Astrocyte of the spinal cord (primary cell): ENCODE measurements at regions not wholly inside any gene's neighbourhood (a gene's known extent, or its start where the extent isn't known, plus 50 kb on each side); places are given as distances from the start of the nearest gene placed in this dataset.

Source experiments
- DNase-seq: peaks from one replicate; pipeline ENCODE4 v3.0.0; 2011; ENCODE audit warnings: low read depth, low spot score
- H3K4me3 ChIP-seq: 2 replicates; pipeline ENCODE4 v1.5.1; 2011; ENCODE audit warnings: low read depth, mild to moderate bottlenecking, low read length, moderate library complexity
- in situ Hi-C: cut with HindIII; loops from 2 replicates; pipeline ENCODE4 v1.10.0; 2017; ENCODE audit warnings: low sequenced_read_pairs
- TF ChIP-seq, protein P1 (sequence below): IDR thresholded peaks from 2 replicates; pipeline ENCODE4 v1.5.1; 2012; ENCODE audit warnings: low read depth, mild to moderate bottlenecking, low read length, inconsistent platforms

DNA sequence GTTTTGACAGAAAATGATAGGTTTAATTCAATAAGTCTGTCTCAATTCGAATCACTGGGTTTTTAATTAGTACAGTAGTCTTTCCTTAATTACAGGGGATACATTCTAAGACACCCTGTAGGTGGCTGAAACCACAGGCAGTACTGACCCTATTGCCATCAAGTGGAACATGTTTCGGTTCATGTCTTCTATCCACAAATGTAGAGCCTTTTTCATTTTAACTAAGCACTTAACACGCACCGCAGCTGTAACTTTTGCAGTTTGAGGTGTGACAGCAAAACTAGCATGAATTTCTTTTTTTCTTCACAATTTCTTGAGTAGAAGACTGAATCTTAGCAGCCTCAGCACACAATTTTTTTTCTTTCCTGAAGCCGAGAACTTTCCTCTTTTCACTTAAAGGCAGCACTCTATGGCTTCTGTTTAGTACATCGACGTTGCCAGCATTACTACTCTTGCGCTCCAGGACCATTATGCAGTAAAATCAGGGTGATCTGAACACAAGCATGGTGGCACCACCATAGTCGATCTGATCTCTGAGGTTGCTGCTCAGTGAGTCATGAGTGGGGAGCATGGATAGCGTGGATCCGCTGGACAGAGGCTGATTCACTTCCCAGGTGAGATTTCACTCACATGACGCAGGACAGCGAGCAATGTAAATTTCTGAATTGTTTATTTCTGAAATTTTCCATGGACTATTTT is 805.1 kb downstream of the RNF144A start:
- in situ Hi-C loops = no loop called here
- no peak overlapping the region for H3K4me3 ChIP-seq
- TF ChIP-seq, protein P1, sequence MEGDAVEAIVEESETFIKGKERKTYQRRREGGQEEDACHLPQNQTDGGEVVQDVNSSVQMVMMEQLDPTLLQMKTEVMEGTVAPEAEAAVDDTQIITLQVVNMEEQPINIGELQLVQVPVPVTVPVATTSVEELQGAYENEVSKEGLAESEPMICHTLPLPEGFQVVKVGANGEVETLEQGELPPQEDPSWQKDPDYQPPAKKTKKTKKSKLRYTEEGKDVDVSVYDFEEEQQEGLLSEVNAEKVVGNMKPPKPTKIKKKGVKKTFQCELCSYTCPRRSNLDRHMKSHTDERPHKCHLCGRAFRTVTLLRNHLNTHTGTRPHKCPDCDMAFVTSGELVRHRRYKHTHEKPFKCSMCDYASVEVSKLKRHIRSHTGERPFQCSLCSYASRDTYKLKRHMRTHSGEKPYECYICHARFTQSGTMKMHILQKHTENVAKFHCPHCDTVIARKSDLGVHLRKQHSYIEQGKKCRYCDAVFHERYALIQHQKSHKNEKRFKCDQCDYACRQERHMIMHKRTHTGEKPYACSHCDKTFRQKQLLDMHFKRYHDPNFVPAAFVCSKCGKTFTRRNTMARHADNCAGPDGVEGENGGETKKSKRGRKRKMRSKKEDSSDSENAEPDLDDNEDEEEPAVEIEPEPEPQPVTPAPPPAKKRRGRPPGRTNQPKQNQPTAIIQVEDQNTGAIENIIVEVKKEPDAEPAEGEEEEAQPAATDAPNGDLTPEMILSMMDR = no peak
- DNase-seq = no peak

DNA sequence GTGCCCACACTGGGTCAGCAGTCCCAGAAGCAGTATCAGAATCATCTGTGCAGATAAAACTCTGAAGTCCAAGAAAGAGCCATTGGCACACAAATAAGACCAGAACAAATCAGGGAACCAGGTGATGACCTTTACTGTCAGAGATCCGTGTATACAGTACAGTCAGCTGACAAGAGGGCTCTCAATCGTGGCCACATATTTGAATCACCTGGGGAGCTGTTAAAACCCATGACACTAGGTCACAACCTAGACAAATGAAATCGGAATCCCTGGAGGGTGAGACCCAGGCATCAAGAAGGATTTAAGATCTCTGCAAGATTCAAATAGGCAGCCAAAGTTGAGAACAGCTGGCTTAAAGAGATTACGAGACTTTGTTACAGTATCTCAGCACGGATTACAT is 807.1 kb downstream of the RNF144A start:
- TF ChIP-seq, protein P1 = no peak
- H3K4me3 ChIP-seq = no peak overlapping the region
- DNase-seq = no peak
- in situ Hi-C loops = no loop called here

DNA sequence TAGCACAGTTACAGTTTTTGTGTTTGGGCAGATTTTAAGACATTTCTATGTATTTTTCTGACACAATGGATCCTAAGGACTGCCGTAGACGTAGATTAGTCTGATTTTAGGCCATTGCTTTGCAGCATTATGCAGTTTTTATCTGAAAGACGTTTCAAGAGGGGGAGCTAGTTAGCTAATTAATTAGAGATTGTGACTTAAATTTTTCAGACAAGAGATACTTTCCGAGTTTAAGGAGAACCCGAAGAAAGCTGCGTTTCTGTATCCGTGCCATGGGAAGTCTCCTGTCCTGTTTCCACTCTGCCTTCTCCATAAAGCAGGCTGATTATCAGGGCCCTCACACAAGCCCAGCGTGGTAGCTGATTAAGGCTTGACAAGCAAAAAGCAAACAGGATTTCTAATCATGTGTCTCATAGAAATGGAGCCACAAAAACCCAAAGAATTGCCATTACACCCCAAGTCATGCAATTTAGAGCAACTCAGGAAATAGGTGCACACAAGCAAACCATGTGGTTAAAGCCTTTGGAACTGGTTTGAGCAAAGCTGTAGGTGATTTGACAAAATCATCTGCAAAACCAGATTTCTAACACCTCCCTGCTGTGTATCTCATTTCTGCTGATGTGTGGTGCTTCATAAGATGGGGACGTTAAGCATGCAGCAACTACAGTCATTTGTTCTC is 808.1 kb downstream of the RNF144A start:
- TF ChIP-seq, protein P1 = peak; percentile 4
- in situ Hi-C loops = no loop called here
- DNase-seq = peak; percentile 41
- H3K4me3 ChIP-seq = no peak overlapping the region

DNA sequence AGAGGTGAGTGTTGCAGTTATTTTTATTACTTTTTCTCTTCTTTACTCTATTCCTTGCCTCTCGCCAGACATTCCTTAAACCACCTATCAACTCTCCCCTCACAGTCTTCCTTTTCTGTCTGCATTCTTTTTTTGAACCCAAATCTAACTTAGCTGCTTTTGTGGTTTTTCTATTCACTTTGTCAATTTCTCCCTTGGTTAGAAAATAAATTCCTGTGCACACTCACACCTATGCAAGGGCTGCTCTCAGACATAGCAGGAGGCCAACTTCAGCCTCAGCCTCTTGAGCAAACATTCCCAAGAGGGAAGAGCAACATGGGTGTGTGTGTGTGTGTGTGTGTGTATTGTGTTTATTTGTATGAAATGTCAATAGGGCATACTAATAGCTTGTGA is 808.6 kb downstream of the RNF144A start:
- TF ChIP-seq, protein P1 = no peak
- DNase-seq = no peak
- no peak overlapping the region for H3K4me3 ChIP-seq
- in situ Hi-C loops = no loop called here

DNA sequence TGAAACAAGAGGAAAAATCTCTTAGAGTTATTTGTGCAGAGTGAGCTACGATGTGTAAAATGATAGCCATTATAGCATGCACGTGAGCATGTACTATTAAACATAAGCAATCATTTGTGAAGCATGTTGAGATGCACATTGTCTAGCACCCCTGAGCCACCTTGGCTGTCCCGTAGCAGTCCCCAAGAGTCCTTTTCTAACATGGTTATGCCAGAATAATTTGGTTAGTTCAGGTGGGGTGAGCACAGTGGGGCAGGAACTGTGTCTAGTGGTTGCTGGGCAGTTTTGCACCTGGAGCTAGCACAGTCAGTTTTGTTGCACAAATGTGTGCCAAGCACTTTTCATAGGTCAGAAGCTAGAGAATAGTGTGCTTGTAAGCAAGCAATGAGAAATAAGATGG is 809.8 kb downstream of the RNF144A start:
- TF ChIP-seq, protein P1 = no peak
- in situ Hi-C loops = no loop called here
- DNase-seq = no peak
- H3K4me3 ChIP-seq = no peak overlapping the region

DNA sequence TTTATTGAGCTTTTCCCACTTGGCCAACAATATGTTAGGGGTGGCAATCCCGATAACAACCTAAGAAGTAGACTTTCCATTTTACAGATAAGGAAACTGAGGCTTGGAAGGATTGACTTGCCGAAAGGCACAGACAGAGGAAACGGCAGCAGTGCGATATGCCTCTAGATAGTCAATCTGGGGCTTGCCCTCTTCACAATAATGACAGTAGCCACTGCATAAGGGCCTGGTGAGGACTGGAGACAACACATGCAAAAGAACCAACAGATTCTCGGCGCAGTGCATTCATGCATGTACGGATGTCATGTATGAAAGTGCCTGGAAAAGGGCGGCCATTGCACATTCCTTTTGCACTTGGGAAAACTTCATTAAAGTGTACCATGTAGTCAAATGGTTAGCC is 811.2 kb downstream of the RNF144A start:
- DNase-seq = no peak
- TF ChIP-seq, protein P1 = no peak
- no peak overlapping the region for H3K4me3 ChIP-seq
- in situ Hi-C loops = no loop called here
